ENCODE measurements at regions not wholly inside any gene's neighbourhood (a gene's known extent, or its start where the extent isn't known, plus 50 kb on each side); places are given as distances from the start of the nearest gene placed in this dataset.

DNA sequence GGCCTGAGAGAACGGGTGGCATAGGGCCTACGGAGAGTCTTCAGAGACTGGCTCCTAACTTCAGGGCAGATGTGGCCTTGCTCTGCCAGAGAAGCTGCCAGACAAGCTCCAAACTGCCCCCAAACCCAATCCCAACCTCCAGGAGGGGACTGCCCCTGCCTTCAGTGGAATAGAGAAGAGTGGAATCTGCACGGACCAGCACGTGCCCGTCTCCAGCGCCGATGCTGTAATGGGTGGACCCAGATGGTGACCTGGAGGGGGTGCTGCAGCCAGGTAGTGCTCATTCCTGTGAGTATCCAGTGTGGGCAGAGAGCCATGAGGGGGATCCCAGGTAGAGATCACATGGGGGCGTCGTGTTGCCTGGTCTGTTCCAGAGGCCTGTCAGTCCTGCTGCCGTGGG lies 73.2 kb upstream of the NKX1-1 start:
- DNase-seq (ENCODE audit: low read depth in 1 of 2, low spot score in 1 of 2) = no peak

GRCh38 chr4:1478766-1479355 lies 72.6 kb upstream of the NKX1-1 start:
- no peak for DNase-seq (ENCODE audit: low read depth in 1 of 2, low spot score in 1 of 2)

DNA sequence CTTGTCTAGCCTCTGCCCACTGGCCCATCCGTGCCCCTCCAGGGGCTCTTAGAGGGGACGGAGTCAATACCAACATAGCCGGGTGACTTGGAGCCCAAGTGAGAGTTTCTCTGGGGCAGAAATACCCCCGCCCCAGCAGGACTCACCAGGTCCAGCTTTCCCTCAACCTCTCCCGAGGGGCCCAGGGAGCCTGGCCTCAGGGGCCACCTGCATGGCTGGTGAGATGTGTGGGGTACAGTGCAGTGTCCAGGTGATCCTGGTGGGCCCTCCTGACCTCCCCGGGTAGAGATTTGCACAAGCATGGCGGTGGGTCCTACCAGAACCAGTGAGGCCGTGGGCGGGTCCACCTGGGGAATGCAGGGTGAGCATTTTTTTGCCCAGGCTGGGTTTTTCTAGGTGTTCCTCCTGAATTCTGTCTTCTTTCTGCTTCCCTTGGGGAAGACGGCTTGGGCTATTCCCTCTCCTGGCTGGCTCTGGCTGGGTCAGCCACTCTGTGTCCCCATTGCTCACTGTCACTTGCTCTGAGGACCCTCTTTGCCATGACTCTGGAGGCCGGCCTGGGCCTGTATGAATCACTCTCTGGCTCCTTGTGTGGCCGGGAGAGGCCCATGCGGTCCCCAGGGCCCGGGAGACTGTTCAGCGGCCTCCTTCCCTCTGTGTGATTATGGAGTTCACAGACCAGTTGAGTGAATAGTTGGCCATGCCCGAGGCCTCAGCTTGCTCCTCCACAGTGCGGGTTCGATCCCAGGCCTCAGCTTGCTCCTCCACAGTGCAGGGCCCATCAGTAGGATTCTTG lies 71.0 kb upstream of the NKX1-1 start:
- no peak for DNase-seq (ENCODE audit: low read depth in 1 of 2, low spot score in 1 of 2)

DNA sequence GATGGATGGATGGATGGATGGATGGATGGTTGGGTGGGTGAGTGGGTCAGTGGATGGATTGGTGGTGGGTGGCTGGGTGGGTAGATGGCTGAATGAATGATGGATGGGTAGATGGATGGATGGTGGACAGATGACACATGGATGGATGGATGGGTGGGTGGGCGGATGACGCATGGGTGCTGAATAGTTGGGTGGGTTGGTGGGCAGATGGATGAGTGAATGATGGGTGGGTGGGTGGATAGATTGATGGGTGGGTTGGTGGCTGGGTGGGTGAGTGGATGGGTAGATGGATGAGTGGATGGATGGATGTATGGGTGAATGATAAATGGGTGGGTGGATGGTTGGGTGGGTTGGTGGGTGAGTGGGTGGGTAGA lies 69.9 kb upstream of the NKX1-1 start:
- no peak for DNase-seq (ENCODE audit: low read depth in 1 of 2, low spot score in 1 of 2)

DNA sequence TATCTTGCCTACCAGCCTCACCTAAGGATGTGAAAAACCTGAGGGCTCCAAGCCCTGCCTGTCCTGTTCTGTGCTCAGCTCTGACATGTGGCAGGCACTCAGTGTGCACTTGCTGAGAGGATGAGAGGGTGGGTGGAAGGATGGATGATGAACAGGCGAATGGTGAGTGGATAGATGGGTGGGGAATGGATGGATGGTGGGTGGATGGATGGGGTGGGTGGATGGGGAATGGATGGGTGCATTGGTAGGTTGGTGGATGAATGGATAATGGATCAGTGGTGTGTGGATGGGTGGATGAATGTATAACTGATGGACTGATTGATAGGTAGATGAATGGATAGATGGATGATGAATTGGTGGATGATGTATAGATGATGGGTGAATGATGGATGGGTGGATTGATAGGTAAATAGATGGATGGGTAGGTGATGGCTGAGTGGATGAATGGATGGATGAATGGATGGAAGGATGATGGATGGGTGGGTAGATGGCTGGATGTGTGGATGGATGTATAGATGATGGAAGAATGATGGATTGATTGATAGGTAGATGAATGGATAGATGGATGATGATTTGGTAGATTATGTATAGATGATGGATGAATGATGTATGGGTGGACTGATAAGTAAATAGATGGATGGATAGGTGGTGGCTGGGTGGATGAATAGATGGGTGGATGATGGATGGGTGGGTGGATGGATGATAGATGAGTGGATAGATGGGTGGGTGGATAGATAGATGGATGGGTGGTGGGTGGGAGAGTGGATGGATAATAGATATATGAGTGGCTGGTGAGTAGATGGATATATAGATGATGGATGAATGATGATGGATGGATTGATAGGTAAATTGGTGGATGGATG lies 69.3 kb upstream of the NKX1-1 start:
- DNase-seq (ENCODE audit: low read depth in 1 of 2, low spot score in 1 of 2) = no peak

DNA sequence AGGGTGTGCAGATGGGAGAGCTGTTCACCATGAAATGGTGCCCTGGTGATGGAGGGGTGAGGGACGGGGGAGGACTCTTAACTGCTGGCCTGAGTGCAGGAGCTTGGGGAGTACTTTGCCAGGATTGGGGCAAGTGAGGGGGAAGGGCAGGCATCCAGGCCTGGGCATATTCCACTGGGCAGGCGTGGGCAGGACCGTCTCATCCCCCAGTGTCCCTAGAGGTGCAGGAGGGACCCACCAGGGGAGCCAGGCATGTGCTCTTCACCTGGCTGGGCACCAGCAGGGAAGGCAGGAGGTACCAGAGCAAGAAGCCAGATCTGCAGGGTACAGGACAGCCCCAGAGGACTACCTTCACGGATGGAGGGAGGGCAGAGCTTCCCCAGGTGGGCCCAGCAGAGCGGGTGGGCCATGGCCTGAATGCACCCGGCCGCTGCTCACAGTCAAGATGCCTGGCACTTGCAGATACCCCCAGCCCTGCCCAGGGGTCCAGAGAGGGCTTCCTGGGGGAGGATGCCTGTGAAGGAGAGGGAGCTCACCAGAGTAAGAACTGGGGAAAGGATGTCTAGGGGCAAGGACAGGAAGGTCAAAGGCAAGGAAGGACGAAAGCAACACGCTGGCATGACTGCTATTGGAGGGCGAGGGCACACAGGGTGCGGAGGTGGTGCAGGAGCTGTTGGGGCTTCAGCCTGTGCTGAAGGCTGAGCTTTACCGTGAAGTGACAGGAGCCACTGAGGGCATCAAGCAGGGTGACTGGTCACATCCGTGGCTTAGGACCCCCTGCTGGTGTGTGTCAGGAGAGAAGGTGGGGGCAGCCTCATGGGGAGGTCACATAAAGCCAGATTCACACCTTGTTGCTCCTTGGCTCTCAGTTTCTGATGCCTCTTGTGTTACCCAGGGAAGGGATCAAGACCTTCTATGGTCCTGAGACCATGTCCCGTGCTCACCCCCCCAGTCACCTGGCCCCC lies 68.2 kb upstream of the NKX1-1 start:
- no peak for DNase-seq (ENCODE audit: low read depth in 1 of 2, low spot score in 1 of 2)

DNA sequence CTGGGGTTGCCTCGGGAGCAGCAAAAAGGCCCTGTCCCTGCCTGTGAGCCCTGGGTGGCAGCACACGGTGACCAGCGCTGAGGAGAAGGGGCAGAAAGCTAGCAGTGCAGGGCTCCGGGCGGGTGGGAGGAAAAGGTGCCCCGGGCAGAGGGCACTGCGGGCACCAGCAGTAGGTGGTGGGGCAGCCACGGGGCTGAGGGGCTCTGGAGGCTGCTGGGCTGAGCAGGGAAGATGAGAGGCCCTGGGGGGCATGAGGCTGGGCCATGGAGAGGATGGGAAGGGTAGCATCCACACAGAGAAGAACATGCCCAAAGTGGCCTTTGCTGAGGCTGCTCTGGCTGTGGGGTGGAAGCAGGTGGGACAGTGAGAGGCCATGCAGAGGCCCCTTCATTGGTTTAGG lies 67.5 kb upstream of the NKX1-1 start:
- DNase-seq (ENCODE audit: low read depth in 1 of 2, low spot score in 1 of 2) = no peak

- no peak for DNase-seq (ENCODE audit: low read depth in 1 of 2, low spot score in 1 of 2)
These were observed 66.8 kb upstream of the NKX1-1 start for GRCh38 chr4:1472911-1473518.

GRCh38 chr4:1472148-1472797 lies 66.0 kb upstream of the NKX1-1 start:
- DNase-seq (ENCODE audit: low read depth in 1 of 2, low spot score in 1 of 2) = no peak

- no peak for DNase-seq (ENCODE audit: low read depth in 1 of 2, low spot score in 1 of 2)
These were observed 65.4 kb upstream of the NKX1-1 start for GRCh38 chr4:1471443-1472147.

- DNase-seq (ENCODE audit: low read depth in 1 of 2, low spot score in 1 of 2) = no peak
These were observed 64.7 kb upstream of the NKX1-1 start for GRCh38 chr4:1470816-1471442.

- DNase-seq (ENCODE audit: low read depth in 1 of 2, low spot score in 1 of 2) = no peak
These were observed 64.1 kb upstream of the NKX1-1 start for GRCh38 chr4:1470393-1470670.

- DNase-seq (ENCODE audit: low read depth in 1 of 2, low spot score in 1 of 2) = no peak
These were observed 63.6 kb upstream of the NKX1-1 start for GRCh38 chr4:1469607-1470392.

GRCh38 chr4:1469043-1469442 lies 62.8 kb upstream of the NKX1-1 start:
- no peak for DNase-seq (ENCODE audit: low read depth in 1 of 2, low spot score in 1 of 2)

DNA sequence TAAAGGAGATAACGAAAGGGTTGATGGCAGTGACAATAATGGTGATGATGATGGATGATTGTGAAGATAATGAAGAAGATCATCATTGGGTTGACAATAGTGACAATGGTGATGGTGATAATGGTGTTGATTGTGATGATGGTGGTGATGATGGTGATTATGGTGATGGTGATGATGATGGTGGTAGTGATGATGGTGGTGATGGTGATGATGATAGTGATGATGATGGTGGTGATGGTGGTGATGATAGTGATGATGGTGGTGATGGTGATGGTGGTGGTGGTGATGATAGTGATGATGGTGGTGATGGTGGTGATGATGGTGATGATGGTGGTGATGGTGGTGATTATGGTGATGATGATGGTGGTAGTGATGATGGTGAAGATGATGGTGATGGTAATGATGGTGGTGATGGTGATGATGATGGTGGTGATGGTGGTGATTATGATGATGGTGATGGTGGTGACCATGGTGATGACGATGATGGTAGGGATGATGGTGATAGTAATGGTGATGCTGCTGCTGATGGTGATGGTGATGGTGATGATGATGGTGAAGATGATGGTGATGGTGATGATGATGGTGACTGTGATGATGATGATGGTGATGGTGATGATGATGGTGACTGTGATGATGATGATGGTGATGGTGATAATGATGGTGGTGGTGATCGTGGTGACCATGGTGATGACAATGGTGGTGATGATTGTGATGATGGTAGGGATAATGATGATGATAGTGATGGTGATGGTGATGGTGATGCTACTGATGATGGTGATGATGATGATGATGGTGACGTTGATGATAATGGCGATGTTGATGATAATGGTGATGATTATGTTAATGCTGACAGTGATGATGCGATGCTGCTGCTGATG lies 61.6 kb upstream of the NKX1-1 start:
- DNase-seq (ENCODE audit: low read depth in 1 of 2, low spot score in 1 of 2) = no peak

- no peak for DNase-seq (ENCODE audit: low read depth in 1 of 2, low spot score in 1 of 2)
These were observed 60.6 kb upstream of the NKX1-1 start for GRCh38 chr4:1466863-1467165.

GRCh38 chr4:1466034-1466862 lies 60.0 kb upstream of the NKX1-1 start:
- no peak for DNase-seq (ENCODE audit: low read depth in 1 of 2, low spot score in 1 of 2)

All from stimulated activated CD4-positive, alpha-beta T cell treated with anti-CD3 and anti-CD28 coated beads, Interleukin-15, amount 100 ng/mL, for 1 hour (primary cell).